Activated CD4-positive, CD25-positive, alpha-beta regulatory T cell (primary cell): ENCODE measurements at regions not wholly inside any gene's neighbourhood (a gene's known extent, or its start where the extent isn't known, plus 50 kb on each side); places are given as distances from the start of the nearest gene placed in this dataset.

ENCODE experiments used
- DNase-seq, 4 experiments: peaks; one replicate each; lab custom pipeline; 2025; lab: John Stamatoyannopoulos, UW

DNA sequence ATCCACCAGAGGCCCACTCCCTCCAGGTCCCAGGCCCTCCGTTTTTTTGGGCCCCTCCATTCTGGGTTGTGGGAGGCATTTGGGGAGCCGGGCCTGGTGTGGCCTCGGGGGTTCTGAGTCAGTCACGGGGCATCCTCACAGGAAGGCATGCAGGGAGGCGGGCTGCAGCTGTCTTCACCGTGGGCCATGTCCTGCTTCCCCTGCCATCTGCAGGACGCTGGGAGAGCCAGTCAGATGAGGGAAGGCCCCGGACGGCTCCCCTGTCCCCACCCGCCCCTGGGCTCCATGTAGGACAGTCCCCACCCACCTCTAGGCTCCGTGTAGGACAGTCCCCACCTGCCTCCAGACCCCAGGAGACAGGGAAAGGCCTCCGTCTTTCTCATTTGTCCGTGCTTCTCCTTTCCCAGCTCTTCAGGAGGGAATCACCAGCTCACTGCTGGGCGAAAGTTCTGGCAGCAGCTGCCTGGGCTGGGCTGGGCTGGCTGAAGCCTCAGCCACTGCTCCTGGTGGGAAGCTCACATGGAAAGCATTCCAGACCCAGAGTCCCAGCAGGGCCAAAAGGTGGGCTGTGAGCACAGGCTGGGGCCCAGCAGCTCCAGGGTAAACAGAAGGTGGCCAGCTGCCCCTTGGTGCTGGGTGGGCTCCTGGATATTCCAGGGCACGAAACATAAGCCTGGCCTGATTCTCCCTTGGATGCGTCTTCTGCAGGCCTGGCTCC is 217.8 kb downstream of the KIF26A start:
- DNase-seq: no peak

DNA sequence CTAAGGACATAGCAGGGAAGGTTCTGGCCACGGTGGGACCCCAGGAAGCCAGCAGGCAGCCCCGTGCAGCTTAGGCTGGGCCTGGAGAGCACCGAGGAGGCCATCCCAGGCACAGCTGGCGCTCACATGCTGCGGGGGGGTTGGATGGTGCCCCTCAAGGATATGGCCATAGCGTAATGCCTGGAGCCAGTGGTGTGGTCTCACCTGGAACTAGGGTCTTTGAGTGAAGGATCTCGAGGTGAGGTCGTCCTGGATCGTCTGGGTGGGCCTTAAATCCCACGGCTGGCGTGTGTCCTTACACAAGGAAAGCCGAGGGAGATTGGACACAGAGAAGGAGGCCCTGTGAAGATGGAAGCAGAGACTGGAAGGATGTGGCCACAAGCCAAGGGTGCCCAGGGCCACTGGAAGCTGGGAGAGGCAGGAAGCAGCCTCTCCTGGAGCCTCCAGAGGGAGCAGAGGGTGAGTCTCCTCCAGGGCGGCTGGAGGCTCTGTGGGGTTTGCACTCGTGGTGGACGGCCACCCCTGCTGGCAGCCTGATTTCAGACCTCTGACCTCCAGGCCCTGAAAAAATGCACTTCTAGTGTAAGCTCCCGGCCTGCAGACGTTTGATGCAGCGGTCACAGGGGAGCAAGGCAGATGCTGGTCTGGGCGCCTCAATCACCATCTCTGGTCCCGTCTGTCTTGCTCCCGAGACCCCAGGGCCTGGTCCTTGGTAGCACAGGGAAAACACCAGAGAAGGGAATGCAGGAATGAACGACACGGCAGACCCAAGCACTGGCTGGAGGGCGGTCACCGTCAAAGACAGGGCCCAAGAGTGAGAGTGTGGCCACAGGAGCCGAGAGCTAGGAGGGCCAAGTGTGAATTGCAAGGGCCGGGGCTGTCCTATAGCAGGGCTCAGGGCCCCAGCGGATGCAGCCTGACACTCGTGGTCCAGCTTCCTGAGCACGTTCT is 218.6 kb downstream of the KIF26A start:
- no peak for DNase-seq

DNA sequence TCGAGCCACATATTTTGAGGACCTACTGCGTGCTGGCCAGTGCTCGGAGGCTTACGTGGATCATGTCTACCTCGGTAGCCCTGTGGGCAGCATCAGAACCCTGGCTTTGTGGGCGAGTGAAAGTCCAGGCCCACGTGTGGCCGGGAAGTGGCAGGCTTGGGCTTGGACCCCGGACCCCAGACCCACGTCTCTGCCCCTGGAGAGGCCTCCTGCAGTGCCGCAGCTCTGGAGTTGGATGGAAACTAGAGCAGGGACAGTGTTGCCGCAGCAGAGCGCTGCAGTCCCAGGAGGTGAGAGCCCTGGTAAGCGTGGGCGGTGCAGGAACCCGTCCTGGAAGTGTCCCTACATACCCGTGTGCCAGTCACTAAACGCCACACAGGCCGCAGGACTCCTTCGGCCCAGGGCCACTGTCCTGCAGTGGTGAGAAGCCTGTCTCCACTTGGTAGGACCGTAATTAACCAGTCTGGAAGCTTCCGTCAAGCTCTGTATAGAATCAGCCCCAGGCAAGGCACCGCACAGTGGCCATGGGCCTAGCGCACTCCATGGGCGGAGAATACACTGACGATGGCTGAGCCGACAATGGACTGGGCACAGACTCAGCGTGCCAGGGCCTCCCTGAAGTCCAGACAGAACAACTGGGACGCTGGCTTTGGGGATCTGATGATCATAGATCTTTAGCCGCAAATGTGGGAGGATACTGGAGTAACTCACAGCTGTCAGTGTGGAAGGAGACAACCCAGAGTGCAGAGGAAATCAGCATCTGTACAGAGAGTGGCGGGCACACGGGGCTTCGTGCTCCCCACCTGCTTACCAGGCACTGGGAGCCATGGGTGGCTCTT is 219.5 kb downstream of the KIF26A start:
- no peak for DNase-seq

DNA sequence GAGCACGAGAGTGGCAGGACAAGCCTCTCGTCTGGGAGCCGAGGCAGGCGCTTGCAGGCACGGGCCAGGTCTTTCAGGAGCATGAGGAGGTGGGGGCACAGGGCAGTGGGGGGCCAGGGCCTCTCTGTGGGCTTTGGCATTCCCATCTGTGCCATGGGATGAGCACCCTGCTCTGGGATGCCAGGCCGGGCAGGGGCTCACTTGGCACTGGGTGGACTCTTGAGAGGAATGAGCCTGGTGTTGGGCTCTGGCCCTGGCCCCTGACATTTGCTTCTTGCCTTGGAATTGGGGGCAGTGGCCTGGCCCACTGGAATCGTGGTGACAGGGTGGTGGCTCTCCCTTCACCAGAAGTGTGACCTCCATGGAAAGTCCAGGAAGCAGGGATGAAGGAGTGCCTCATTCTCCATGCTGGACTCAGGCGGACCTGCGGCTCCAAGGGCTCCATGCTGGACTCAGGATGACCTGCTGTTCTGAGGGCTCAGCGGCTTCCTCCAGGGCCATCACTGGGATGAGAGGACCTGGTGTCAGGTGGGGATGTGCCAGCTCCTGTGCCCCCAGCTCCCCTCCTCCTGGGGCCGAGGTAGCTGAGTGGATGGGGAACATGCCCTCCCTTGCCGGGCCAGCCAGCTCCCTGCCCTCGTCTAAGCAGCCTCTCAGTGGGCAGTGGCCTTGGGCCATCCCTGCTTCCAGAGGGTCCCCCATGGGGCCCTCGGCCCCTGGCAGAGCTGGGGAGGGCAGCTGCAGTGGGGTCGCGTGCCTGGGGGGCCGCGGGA is 220.3 kb downstream of the KIF26A start:
- no peak for DNase-seq

DNA sequence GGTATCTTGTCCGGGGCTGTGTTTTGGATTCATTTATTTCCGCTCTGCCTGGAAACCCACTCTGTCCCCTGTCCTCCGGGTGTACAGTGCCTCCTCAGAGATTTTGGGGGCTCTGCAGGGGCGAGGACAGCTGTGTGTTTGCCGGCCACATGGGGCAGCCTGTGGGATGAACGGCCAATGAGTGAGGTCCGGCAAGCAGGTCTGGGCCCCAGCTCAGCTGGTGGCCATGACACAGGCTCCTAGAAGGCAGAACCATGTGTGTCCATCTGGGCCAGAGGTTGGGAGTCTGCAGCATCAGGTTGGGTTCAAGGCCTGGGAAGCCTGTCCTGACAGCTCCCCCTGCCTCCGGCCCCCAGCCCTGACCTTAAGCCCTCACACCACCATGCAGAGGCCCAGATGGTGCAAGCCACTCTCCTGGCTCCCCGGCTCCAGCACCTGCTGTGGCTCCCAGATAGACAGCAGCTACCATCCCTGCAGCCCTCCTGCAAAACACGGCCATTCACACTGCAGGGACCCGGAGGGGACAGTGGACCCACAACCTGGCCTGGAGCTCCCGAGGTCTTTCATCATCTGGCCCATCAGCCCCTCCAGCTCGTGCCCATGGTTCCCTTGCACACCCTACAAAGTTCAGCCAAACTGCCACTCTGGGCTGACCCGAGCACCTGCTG is 220.1 kb upstream of the C14orf180 start:
- no peak for DNase-seq

DNA sequence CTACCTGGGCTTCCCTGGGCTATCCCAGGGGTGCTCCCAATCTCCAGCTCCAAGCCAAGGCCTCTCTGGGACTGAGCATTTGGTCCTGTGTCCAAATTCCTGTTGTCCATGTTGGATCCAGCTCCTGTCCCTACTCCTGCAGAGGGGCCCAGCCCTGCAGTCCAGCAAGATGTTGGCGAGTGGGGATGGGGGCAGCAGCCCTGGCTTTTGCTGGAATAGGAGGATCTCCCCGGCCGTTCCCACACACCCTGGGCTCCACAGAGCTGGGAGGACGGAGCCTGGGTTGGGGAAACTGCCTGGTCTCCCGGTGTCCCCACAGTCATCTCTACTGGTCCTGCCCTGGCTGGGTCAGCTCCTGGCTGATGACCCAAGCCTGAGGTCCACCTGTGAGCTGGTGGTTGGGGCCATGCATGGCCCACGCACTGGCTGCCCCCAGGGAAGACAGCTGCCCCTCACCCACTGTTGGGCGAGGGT is 219.6 kb upstream of the C14orf180 start:
- DNase-seq: no peak

DNA sequence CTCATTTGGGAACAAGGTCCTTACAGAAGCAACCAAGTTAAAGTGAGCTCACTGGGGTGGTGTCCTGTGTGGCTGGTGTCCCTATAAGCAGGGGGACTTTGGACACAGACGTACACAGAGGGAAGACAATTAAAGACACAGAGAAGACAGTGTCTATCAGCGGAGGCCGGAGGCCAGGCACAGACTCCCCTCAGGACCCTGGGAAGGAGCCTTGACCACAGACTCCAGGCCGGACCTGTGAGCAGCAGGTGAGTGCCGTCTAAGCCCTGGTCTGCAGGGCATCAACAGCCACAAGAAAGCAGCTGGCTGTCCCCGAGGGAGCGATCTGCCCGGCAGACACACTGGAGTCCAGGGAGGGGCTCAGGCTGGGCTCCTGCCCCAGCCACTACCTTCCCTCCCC is 219.1 kb upstream of the C14orf180 start:
- DNase-seq: no peak

DNA sequence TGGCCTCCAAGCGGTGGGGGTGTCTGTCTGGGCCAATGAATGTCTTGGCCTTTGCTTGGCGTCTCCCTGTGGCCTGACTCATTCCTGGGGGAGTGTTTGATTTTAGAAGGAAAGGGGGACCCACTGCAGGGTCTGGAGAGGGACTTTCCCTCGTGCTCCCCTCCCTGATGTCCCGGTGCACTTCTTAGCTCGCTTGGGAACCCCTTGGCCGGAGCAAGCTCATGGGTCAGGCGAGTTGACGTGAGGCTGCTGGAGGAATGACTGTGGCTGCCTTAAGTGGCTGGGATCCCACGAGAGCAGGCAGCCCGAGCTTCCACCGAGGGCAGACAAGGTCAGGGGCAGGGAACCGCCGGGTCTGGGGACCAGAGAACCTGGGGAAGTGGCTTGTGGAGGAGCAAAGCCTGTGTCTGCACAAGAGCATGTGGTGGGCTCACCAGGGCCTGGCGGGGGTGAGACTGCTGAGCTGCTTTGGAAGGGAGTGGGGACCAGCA is 218.4 kb upstream of the C14orf180 start:
- no peak for DNase-seq

DNA sequence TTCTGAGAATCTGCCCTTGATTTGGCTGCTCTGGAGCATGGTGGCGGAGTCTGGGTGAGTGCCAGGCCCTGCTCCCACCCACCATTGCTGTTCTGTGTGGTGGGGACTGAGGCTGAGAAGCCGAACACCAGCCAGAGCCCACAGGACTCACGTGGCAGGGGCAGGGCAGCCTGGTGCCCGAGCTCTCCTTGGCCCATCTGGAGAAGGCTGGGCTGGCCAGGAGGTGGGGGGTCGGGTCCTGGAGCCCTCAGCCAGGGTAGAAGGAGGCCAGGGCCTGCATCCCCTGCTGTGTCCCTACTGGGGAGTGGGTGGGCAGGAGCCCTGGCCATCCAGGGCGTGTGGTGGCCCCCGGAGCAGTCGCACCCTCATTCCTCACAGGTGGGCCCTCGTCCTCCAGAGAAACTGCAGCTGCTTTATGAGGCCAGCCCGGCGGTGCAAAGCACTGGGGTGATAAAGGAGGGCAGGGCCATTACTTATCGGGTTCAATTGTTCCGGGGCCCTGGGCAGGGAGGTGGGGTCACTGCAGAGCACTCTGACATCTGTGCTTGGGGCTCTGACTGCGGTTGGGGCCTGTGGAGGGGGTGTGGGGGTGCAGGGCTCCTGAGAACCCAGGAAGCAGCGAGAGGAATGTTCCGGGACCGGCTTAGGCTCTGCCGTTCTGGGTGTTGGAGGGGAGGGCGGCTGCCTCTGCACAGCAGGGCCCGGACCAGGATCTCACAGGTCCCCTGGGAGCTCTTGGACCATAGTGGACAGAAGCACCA is 217.5 kb upstream of the C14orf180 start:
- DNase-seq: no peak

DNA sequence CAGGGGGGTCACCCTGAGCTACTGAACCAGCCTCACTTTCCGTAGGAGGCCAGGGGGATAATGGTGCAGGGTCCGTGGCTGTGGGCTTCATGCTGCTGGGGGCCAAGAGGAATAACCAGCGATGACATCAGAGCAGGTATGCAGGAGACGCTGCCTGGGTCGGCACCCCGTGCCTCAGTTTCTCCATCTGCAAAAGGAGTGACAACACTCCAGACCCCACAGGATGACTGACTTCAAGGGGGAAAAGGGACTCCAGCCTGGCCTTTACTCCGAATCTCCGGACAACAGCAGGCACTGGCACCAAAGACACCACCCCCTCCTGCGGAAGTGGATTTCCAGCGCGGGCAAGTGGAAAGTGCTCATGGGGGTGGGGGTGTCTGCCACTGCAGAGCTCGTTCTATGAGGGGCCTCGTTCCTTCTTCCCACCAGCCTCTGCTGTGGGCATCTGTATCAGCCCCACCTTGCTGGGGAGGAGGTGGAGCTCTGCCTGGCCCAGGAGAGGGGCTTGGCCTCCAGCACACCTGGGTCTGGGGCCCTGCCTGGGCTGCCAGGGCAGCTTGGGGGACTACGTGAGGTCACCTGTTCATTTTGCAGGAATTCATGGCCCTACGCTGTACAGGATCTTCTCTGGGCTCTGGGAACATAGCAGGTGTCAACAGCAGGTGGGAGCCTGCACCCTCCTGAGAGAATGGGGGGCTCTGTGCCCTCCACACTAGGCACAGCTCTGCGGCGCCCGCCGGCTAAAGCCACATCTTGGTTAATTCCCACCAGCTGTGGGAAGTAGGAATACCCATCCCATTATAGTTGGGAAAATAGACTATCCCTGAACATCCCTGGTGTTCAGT is 216.6 kb upstream of the C14orf180 start:
- no peak for DNase-seq

DNA sequence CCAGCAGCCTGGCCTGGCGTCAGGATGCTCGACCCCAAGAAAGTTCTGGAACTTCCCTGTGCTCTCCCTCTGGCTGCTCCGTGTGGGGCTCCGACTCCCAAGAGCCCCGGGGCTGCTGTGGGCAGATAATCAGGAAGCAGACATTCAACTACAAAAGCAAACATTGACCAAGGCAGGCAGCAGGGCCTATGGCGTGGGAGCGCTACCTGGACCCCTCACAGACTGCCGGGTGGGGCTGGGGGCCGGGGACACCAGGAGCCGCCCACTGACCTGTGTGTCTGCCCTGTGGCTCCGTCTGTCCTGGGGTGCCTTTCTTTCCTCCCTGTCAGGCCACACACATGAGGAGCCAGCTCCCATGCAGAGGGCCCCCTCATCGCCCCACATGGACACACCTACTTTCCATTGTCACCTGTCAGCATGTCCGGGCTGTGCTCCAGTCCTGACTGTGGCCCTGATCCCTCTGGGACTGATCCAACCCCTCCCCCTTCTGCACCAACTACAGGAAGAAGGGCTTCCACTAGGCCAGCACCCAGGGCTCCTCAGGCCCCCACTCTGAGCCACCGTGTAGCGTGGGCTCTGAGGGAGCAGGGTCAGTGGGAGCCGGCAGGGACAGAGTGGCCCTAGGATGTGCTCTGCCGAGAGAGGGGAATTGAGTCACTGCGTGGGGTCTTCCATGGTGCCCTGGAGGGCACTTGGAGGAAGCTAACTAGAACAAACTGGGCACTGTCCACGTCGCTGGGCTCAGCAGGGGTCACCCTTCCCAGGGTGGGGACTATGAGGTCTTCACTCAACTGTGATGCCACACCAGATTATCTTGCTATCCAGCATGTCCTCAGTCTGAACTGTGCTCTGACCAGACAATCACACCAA is 215.4 kb upstream of the C14orf180 start:
- no peak for DNase-seq

DNA sequence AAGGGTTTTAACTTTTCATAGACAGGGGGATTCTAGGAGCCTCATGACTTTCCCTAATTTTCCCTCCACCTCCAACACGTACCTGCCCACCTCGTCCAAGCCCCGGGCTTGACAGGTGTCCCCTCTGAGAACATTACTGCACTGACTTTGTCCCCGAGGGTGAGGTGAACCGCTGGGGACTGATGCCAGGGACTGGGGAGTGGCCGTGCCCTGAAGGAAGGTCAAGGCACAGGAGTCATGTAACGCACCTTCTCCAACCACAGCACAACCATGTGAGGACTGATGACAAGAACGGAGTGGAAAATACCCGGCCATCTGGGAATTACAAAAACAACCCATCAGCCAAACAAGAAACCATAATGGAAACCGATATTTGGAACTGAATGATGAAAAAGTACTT is 214.7 kb upstream of the C14orf180 start:
- DNase-seq: no peak

DNA sequence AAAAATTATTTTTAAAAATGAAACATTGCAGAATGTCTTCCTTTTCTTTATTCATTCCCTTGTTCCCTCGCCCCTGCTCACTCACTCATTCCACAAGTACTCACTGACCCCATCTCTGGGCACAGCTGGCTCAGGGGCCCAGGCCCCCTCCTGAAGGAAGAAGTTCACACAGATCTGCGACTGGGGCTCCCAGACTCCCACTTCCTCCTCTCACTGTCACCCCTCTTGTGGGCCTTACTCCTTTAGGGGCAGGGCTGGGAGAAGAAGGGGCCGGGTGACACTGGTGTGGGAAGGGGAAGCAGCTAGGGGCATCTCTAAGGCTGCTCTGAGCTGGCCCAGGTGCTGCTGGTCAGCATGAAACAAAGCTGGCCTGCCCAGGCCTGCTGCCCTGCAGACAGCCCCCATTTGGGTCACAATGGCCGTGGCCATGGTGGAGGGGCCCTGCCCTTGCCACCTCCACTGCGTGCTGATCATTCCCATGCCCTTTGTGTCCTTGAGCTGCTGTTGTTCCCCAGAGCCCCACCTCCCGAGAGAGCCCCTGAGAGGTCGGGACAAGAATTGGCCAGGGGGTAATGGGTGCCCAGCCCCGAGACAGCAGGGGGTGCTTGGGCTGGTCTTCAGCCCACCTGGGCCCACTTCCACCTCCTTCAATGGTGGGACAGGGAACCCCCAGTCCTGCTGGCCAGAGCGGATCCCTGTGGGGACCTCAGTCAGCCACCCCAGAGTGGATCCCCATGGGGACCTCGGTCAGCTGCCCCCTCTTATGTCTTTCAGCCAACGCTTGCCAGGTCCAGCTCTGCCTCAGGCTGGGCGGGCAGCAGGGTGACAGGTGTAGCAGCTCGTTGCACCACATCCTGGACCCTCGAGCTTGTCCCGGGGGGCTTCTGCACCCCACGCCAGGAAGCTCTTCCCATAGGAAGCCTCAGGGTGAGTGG is 212.4 kb upstream of the C14orf180 start:
- no peak for DNase-seq

DNA sequence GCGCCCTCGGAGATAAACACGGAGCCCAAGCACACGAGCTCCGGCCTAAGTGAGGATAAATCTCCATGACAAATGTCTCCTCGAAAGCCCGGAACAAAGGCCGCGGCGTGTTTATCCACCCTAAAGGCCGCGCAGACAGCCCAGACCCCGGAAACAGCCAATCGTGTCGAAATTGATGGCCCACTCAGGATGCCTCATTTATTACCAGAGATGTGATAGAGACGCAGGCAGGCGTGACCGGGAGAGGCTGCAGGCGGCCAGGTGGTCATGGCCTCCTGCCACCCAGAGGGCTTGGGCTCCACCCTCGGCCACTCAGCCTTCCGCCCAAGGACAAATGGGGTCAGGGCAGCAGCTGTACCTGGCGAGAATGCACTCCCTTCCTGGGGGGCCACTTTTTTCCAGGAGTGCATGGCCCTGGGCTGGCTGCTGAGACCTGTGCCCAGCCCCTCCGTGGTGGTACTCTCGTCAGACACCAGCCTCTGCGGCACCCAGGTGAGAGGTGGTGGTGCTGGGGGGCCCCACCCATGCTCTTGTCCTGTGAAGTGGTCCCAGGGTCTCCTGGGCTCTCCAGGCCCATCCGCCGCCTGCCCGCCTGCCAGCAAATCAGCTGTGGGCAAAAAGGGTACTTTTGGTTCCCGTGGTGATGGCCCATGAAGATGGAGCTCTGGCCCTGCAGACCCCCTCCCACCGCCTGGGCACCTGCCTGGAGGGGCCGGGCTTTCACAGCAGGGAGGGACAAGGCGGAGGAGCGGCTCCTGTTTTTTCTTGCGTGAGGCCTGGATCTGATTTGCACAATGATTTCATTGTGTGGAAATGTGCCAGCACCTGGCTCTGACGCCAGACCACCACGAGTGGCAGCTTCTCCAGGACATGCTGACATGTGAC is 211.5 kb upstream of the C14orf180 start:
- DNase-seq: no peak

DNA sequence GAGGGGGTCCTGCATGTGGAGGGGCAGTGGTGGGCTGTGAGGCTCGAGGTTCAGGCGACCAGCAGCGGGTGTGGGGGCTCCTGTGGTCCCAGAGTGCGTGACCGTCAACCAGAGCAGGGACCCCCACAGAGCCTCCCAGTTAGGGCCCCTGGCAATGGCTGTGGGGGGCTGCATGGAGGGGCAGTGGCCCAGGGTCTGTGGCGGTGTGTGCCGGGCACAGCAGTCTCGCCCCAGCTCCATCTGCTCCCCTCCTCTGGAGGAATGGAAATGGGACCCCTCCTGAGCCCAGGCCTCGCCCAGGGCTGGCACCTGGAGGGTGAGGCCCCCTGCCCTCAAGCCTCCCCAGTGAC is 210.8 kb upstream of the C14orf180 start:
- no peak for DNase-seq

GRCh38 chr14:104369208-104369607 is 210.4 kb upstream of the C14orf180 start:
- DNase-seq: no peak
